CD14-positive monocyte (primary cell): ENCODE measurements at regions not wholly inside any gene's neighbourhood (a gene's known extent, or its start where the extent isn't known, plus 50 kb on each side); places are given as distances from the start of the nearest gene placed in this dataset.

ENCODE experiments used
- DNase-seq, 3 donors: peaks; one replicate each; pipeline ENCODE4 v3.0.0-alpha.2; 2011 to 2022
- H2AFZ ChIP-seq: 2 replicates; pipeline ENCODE4 v1.6.0; 2012; ENCODE audit warnings: mild to moderate bottlenecking, low read depth, low read length, inconsistent platforms; ENCODE audit not compliant: insufficient read depth, poor library complexity, severe bottlenecking
- H3K27ac ChIP-seq, 2 donors: 1 replicate in 1 of 2; 2 replicates in 1 of 2; pipeline ENCODE4 v1.5.1; 2012 to 2013; ENCODE audit warnings: low read length in 2 of 2, control low read depth in 1 of 2, inconsistent platforms in 1 of 2, low read depth in 1 of 2, mild to moderate bottlenecking in 1 of 2
- H3K27me3 ChIP-seq, 2 donors: one replicate each; pipeline versions ENCODE4 v1.6.0 to v1.6.1; 2011 to 2013; ENCODE audit warnings: low read length in 2 of 2; ENCODE audit not compliant: control insufficient read depth in 2 of 2, insufficient read depth in 2 of 2
- H3K36me3 ChIP-seq, 2 donors: replicated peaks in 1 of 2; 1 replicate in 1 of 2; 2 replicates in 1 of 2; pipeline versions ENCODE4 v1.5.1 to v1.6.1; 2012 to 2013; ENCODE audit warnings: low read length in 2 of 2, control low read depth in 1 of 2, inconsistent platforms in 1 of 2, mild to moderate bottlenecking in 1 of 2; ENCODE audit not compliant: insufficient read depth in 2 of 2, control insufficient read depth in 1 of 2
- H3K4me1 ChIP-seq, 2 donors: 1 replicate in 1 of 2; 2 replicates in 1 of 2; pipeline versions ENCODE4 v1.5.1 to v1.6.1; 2012 to 2013; ENCODE audit warnings: low read length in 2 of 2, control low read depth in 1 of 2, inconsistent platforms in 1 of 2, mild to moderate bottlenecking in 1 of 2, moderate library complexity in 1 of 2; ENCODE audit not compliant: insufficient read depth in 2 of 2, control insufficient read depth in 1 of 2
- H3K4me2 ChIP-seq: replicated peaks from 2 replicates; pipeline ENCODE3; 2012; ENCODE audit warnings: low read length, moderate library complexity, mild to moderate bottlenecking; ENCODE audit not compliant: poor library complexity, severe bottlenecking; ENCODE audit errors: extremely low read depth
- H3K4me3 ChIP-seq, 3 experiments: fragments of 200-600 bp in 1 of 3; sonication (generic) in 1 of 3; replicated peaks in 1 of 3; 1 replicate in 2 of 3; 2 replicates in 1 of 3; pipeline ENCODE4 v1.5.1; 2011 to 2013; ENCODE audit warnings: low read length in 3 of 3, mild to moderate bottlenecking in 3 of 3, control low read depth in 2 of 3, low read depth in 2 of 3, inconsistent platforms in 1 of 3, moderate library complexity in 1 of 3
- H3K79me2 ChIP-seq: 2 replicates; pipeline ENCODE4 v1.6.0; 2012; ENCODE audit warnings: mild to moderate bottlenecking, control low read depth, inconsistent platforms, low read length, moderate library complexity; ENCODE audit not compliant: insufficient read depth
- H3K9ac ChIP-seq: 2 replicates; pipeline ENCODE4 v1.6.0; 2017; ENCODE audit warnings: low read length, mild to moderate bottlenecking; ENCODE audit not compliant: insufficient read depth, poor library complexity, severe bottlenecking
- H3K9me3 ChIP-seq, 2 donors: replicated peaks in 1 of 2; 1 replicate in 1 of 2; 2 replicates in 1 of 2; pipeline versions ENCODE4 v1.5.1 to v1.6.1; 2012 to 2013; ENCODE audit warnings: low read length in 2 of 2, control low read depth in 1 of 2; ENCODE audit not compliant: control insufficient read depth in 1 of 2, insufficient read depth in 1 of 2
- H4K20me1 ChIP-seq: 2 replicates; pipeline ENCODE4 v1.6.0; 2012; ENCODE audit warnings: mild to moderate bottlenecking, low read length, control low read depth, moderate library complexity; ENCODE audit not compliant: insufficient read depth
- H3K27ac Mint-ChIP-seq, 7 donors: one replicate each; pipeline ENCODE4 v1.8.0; 2020; ENCODE audit warnings: mild to moderate bottlenecking in 7 of 7, mixed read lengths in 7 of 7, moderate library complexity in 6 of 7, inconsistent platforms in 2 of 7
- H3K27me3 Mint-ChIP-seq, 3 donors: one replicate each; pipeline ENCODE4 v1.8.0; 2021 to 2022; ENCODE audit warnings: low read depth in 3 of 3, mild to moderate bottlenecking in 3 of 3, mixed read lengths in 3 of 3, moderate library complexity in 3 of 3, inconsistent platforms in 1 of 3
- H3K36me3 Mint-ChIP-seq, 2 donors: one replicate each; pipeline ENCODE4 v1.8.0; 2020; ENCODE audit warnings: mixed read lengths in 2 of 2, inconsistent platforms in 1 of 2, mild to moderate bottlenecking in 1 of 2
- H3K4me1 Mint-ChIP-seq: one replicate; pipeline ENCODE4 v1.8.0; 2020; ENCODE audit warnings: mild to moderate bottlenecking, mixed read lengths
- H3K4me3 Mint-ChIP-seq, 2 donors: one replicate each; pipeline ENCODE4 v1.8.0; 2020; ENCODE audit warnings: mild to moderate bottlenecking in 2 of 2, mixed read lengths in 2 of 2, moderate library complexity in 1 of 2
- H3K9me3 Mint-ChIP-seq, 7 donors: one replicate each; pipeline ENCODE4 v1.8.0; 2020 to 2022; ENCODE audit warnings: mixed read lengths in 7 of 7, mild to moderate bottlenecking in 6 of 7, moderate library complexity in 6 of 7, inconsistent platforms in 2 of 7
- CTCF ChIP-seq: fragments of 200-600 bp; IDR thresholded peaks from one replicate; pipeline ENCODE4 v1.8.0; 2022; ENCODE audit warnings: antibody characterized with exemption, mild to moderate bottlenecking
- whole genome bisulfite sequencing: methylation state at CpG from one replicate; pipeline ENCODE4 v1.1.5; 2013; ENCODE audit warnings: missing lambda C conversion rate; ENCODE audit not compliant: insufficient coverage; 5-methylcytosine and 5-hydroxymethylcytosine counted together
- intact Hi-C, 2 donors: fragments of 100-400 bp; cut with micrococcal nuclease; formaldehyde crosslinking; loops; one replicate each; pipeline versions ENCODE4 v1.15.0 to v1.15.1; 2023

- H3K36me3 ChIP-seq, result no peaks in the 10 kb centered on the region
- H2AFZ ChIP-seq, result peak overlapping the region; percentile 68
- no peak overlapping the region for H3K9ac ChIP-seq
- Mint-ChIP-seq H3K36me3 (no peaks in the 10 kb centered on the region), H3K9me3 (peaks cover 0 to 4% (median 1%) of the 10 kb centered on the region in 7 donors), H3K27me3 (peaks cover 4 to 14% (median 9%) of the 10 kb centered on the region in 3 donors), H3K4me1 (peaks cover 21% of the 10 kb centered on the region), H3K4me3 (peak overlapping the region; percentile 73 to 80), H3K27ac (peak overlapping the region; percentile 80 to 94 (median 90))
- H3K9me3 ChIP-seq, result no peaks in the 10 kb centered on the region
- H3K79me2 ChIP-seq, result no peaks in the 10 kb centered on the region
- peak; percentile 24 to 54 (median 46) for DNase-seq
- H3K4me1 ChIP-seq, result peaks cover 47 to 55% of the 10 kb centered on the region in 2 donors
- H3K27me3 ChIP-seq, result no peaks in the 10 kb centered on the region
- H3K4me2 ChIP-seq, result peak overlapping the region; percentile 56
- peak overlapping the region; percentile 9 to 66 (median 28) for H3K4me3 ChIP-seq
- peak overlapping the region; percentile 25 to 65 for H3K27ac ChIP-seq
- no peaks in the 10 kb centered on the region for H4K20me1 ChIP-seq
- 5% methylated on average over 21 of the region's 30 CpGs for WGBS
- intact Hi-C loops, result loop anchor here in 1 of 2 donors (5.0 kb wide), 1 partner anchor 47 kb away; no protein-coding TSS in a partner anchor
- TF ChIP-seq CTCF, result peak; percentile 19
These were observed 93.3 kb downstream of the CTAGE1 start for GRCh38 chr18:22324191-22325131.

DNA sequence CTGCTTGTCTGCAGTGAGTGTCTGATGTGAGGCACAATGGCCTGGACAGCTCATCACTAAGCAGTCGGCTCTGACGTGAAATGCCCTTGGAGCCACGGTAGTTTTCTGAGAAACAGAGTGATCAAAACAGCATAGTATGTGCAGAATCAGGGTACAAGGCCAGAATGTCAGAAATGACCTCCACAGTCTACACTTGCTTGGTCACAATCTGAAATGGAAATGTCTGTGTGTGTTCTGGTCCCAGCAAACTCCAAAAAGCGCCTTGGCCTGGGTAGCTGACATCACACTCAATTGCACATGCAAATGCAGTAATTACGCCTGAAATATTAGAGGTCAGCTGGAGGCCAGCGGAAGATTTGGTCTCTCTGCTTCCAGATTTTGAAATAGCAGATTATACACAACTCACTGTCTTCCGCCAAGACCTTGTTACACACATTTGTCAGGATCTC is 95.4 kb downstream of the CTAGE1 start:
- H3K79me2 ChIP-seq, result no peaks in the 10 kb centered on the region
- no peaks in the 10 kb centered on the region for H3K9me3 ChIP-seq
- intact Hi-C loops, result loop anchor here in 1 of 2 donors (5.0 kb wide), 1 partner anchor 45 kb away; no protein-coding TSS in a partner anchor
- DNase-seq, result peak; percentile 52 to 62 (median 61)
- H3K27me3 ChIP-seq, result no peaks in the 10 kb centered on the region
- peak overlapping the region; percentile 40 to 53 for H3K27ac ChIP-seq
- Mint-ChIP-seq H3K27me3 (peaks cover 2 to 12% (median 7%) of the 10 kb centered on the region in 3 donors), H3K4me1 (peaks cover 31% of the 10 kb centered on the region), H3K27ac (peak overlapping the region in 6 of 7 donors; percentile 80 to 95 (median 90)), H3K4me3 (no peak overlapping the region), H3K9me3 (peaks cover 0 to 4% (median 0%) of the 10 kb centered on the region in 7 donors), H3K36me3 (no peaks in the 10 kb centered on the region)
- H3K36me3 ChIP-seq, result no peaks in the 10 kb centered on the region
- no peak overlapping the region for H3K4me3 ChIP-seq
- H3K4me1 ChIP-seq, result peaks cover 55 to 60% of the 10 kb centered on the region in 2 donors
- no peaks in the 10 kb centered on the region for H4K20me1 ChIP-seq
- no peak for TF ChIP-seq CTCF
- no peak overlapping the region for H2AFZ ChIP-seq
- H3K9ac ChIP-seq, result no peak overlapping the region
- no peak overlapping the region for H3K4me2 ChIP-seq
- 71% methylated on average over 7 of the region's 7 CpGs for WGBS
